ENCODE measurements at regions not wholly inside any gene's neighbourhood (a gene's known extent, or its start where the extent isn't known, plus 50 kb on each side); places are given as distances from the start of the nearest gene placed in this dataset.

DNA sequence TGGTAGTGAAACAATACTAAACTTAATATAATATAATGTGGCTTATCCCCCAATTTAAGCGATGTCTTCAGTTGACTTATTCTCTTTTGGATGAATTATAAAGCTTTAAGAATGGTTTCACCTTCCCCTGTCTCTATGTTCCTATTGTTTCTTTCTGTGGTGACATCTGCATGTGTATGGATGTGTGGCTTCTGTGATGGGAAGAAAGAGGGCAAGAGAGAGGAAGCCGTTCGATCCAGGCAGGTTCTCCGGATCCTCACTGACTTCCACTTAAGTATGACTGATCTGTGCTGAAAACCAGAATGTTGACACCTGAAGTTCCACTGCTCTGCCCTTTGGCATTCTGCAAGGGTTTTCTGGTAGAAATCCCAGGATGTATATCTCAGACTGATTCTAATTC is 1150.8 kb downstream of the STPG2 start:
- Histone ChIP-seq H3K36me3 (ENCODE audit: control insufficient read depth in 2 of 3, insufficient read depth in 3 of 3, low read length in 3 of 3) (no peaks in the 10 kb centered on the region), H3K4me1 (ENCODE audit: control insufficient read depth in 2 of 3, insufficient read depth in 2 of 3, low read depth in 1 of 3, low read length in 3 of 3) (no peaks in the 10 kb centered on the region), H3K4me3 (ENCODE audit: low read length in 3 of 3) (no peak overlapping the region), H3K9ac (ENCODE audit: low read length in 3 of 3) (no peak overlapping the region), H3K9me3 (ENCODE audit: control insufficient read depth in 2 of 3, insufficient read depth in 1 of 3, low read length in 3 of 3) (no peaks in the 10 kb centered on the region), H3K27ac (ENCODE audit: low read depth in 2 of 2, low read length in 2 of 2) (no peak overlapping the region), H3K27me3 (ENCODE audit: control insufficient read depth, insufficient read depth, low read length) (no peaks in the 10 kb centered on the region)
- TF ChIP-seq, protein P1, sequence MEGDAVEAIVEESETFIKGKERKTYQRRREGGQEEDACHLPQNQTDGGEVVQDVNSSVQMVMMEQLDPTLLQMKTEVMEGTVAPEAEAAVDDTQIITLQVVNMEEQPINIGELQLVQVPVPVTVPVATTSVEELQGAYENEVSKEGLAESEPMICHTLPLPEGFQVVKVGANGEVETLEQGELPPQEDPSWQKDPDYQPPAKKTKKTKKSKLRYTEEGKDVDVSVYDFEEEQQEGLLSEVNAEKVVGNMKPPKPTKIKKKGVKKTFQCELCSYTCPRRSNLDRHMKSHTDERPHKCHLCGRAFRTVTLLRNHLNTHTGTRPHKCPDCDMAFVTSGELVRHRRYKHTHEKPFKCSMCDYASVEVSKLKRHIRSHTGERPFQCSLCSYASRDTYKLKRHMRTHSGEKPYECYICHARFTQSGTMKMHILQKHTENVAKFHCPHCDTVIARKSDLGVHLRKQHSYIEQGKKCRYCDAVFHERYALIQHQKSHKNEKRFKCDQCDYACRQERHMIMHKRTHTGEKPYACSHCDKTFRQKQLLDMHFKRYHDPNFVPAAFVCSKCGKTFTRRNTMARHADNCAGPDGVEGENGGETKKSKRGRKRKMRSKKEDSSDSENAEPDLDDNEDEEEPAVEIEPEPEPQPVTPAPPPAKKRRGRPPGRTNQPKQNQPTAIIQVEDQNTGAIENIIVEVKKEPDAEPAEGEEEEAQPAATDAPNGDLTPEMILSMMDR (IDR thresholded peaks at IDR 0.05; ENCODE audit: borderline replicate concordance, extremely low read depth, insufficient read depth) = no peak
- no peak for DNase-seq
- no peak for FAIRE-seq
- intact Hi-C loops (cut with DNase I) = no loop called here

DNA sequence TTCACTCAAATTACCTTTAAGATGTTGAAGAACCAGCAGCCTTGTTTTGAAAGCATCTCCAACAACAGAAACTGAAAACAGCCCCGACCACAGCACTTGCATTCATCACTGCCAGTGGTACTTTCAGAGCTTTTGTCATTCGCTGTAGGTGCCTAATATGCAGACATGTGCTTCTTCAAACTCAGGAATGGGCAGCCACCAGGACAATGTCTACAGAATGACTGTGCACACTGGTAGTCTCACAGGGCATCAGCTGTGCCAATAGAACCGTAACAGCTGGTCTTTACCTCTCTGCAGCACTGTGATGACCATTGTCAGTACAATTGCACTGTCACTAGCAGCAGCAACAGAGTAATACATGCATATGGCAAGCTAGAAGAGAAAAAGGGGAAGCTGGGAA is 1149.7 kb downstream of the STPG2 start:
- DNase-seq (no peak), FAIRE-seq (no peak)
- no peaks in the 10 kb centered on the region for H3K36me3 ChIP-seq (ENCODE audit: control insufficient read depth in 2 of 3, insufficient read depth in 3 of 3, low read length in 3 of 3)
- H3K4me3 ChIP-seq (ENCODE audit: low read length in 3 of 3) = no peak overlapping the region
- no peaks in the 10 kb centered on the region for H3K9me3 ChIP-seq (ENCODE audit: control insufficient read depth in 2 of 3, insufficient read depth in 1 of 3, low read length in 3 of 3)
- intact Hi-C loops (cut with DNase I) = no loop called here
- H3K27me3 ChIP-seq (ENCODE audit: control insufficient read depth, insufficient read depth, low read length) = no peaks in the 10 kb centered on the region
- H3K9ac ChIP-seq (ENCODE audit: low read length in 3 of 3) = no peak overlapping the region
- no peaks in the 10 kb centered on the region for H3K4me1 ChIP-seq (ENCODE audit: control insufficient read depth in 2 of 3, insufficient read depth in 2 of 3, low read depth in 1 of 3, low read length in 3 of 3)
- H3K27ac ChIP-seq (ENCODE audit: low read depth in 2 of 2, low read length in 2 of 2) = no peak overlapping the region
- TF ChIP-seq, protein P1 (IDR thresholded peaks at IDR 0.05; ENCODE audit: borderline replicate concordance, extremely low read depth, insufficient read depth) = no peak

DNA sequence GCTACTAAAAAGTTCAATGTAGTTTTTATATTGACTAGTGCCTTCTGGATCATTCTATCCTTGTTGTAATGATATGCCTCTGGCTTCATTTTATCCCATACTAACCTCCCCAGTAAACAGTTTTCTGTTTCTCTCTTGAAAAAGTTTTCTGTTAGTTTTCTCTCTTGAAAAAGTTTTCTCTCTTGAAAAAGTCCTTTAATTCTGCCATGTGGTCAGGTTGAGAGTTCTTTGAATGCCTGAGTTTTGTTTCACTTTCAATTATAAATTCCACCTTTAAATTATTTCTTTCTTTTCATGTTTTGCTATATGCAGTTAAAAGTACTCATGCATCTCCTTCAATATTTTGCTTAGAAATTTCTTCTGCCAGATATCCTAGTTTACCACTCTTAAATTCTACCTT is 1139.6 kb downstream of the STPG2 start:
- FAIRE-seq (no peak), DNase-seq (no peak)
- H3K27ac ChIP-seq (ENCODE audit: low read depth in 2 of 2, low read length in 2 of 2) = no peak overlapping the region
- H3K27me3 ChIP-seq (ENCODE audit: control insufficient read depth, insufficient read depth, low read length) = no peaks in the 10 kb centered on the region
- TF ChIP-seq, protein P1 (IDR thresholded peaks at IDR 0.05; ENCODE audit: borderline replicate concordance, extremely low read depth, insufficient read depth) = no peak
- H3K4me1 ChIP-seq (ENCODE audit: control insufficient read depth in 2 of 3, insufficient read depth in 2 of 3, low read depth in 1 of 3, low read length in 3 of 3) = no peaks in the 10 kb centered on the region
- H3K9ac ChIP-seq (ENCODE audit: low read length in 3 of 3) = no peak overlapping the region
- intact Hi-C loops (cut with DNase I) = no loop called here
- H3K9me3 ChIP-seq (ENCODE audit: control insufficient read depth in 2 of 3, insufficient read depth in 1 of 3, low read length in 3 of 3) = no peaks in the 10 kb centered on the region
- H3K36me3 ChIP-seq (ENCODE audit: control insufficient read depth in 2 of 3, insufficient read depth in 3 of 3, low read length in 3 of 3) = no peaks in the 10 kb centered on the region
- no peak overlapping the region for H3K4me3 ChIP-seq (ENCODE audit: low read length in 3 of 3)

DNA sequence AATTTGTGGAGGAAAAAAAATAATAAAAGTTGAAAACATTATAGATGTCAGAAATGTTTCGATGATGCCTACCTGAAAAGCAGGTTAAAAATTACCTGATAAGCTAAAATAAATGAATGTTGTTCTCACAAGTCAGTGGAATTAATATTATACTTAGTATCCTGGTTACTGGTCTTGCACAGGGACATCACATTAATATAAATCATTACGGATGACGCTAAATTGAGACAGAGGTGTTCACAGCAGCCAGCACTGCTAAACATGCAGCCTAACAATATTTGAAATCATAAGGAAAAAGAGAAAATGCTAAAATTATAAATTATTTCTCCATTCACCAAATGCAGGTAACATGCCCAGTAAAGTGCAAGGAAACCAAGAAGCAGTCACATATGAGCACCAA is 1130.0 kb downstream of the STPG2 start:
- intact Hi-C loops (cut with DNase I) = no loop called here
- Histone ChIP-seq H3K9me3 (ENCODE audit: control insufficient read depth in 2 of 3, insufficient read depth in 1 of 3, low read length in 3 of 3) (no peaks in the 10 kb centered on the region), H3K27me3 (ENCODE audit: control insufficient read depth, insufficient read depth, low read length) (no peaks in the 10 kb centered on the region), H3K4me3 (ENCODE audit: low read length in 3 of 3) (no peak overlapping the region), H3K36me3 (ENCODE audit: control insufficient read depth in 2 of 3, insufficient read depth in 3 of 3, low read length in 3 of 3) (no peaks in the 10 kb centered on the region), H3K4me1 (ENCODE audit: control insufficient read depth in 2 of 3, insufficient read depth in 2 of 3, low read depth in 1 of 3, low read length in 3 of 3) (no peaks in the 10 kb centered on the region), H3K9ac (ENCODE audit: low read length in 3 of 3) (no peak overlapping the region), H3K27ac (ENCODE audit: low read depth in 2 of 2, low read length in 2 of 2) (no peak overlapping the region)
- DNase-seq = no peak
- no peak for FAIRE-seq
- TF ChIP-seq, protein P1 (IDR thresholded peaks at IDR 0.05; ENCODE audit: borderline replicate concordance, extremely low read depth, insufficient read depth) = no peak

Measured in kidney (tissue), 13 donors.